C4-2B (cell line): ENCODE measurements at regions not wholly inside any gene's neighbourhood (a gene's known extent, or its start where the extent isn't known, plus 50 kb on each side); places are given as distances from the start of the nearest gene placed in this dataset.

Experiments used
- H3K27ac ChIP-seq: fragments of 450-650 bp; 2 replicates; pipeline ENCODE4 v1.5.1; 2017
- CTCF ChIP-seq: fragments of 450-650 bp; conservative IDR thresholded peaks from 2 replicates; pipeline ENCODE4 v1.5.1; 2017; ENCODE audit warnings: mild to moderate bottlenecking
- ZFX ChIP-seq: fragments of 450-650 bp; IDR thresholded peaks from 2 replicates; pipeline ENCODE4 v1.6.1; 2017

GRCh38 chr5:77550406-77550805 is 58.3 kb upstream of the WDR41 start:
- no peak for TF ChIP-seq ZFX
- TF ChIP-seq CTCF: no peak
- no peak overlapping the region for H3K27ac ChIP-seq

GRCh38 chr5:77545285-77545684 is 53.2 kb upstream of the WDR41 start:
- H3K27ac ChIP-seq: no peak overlapping the region
- TF ChIP-seq CTCF (no peak), ZFX (no peak)
